Ectodermal cell (in vitro differentiated cells): ENCODE measurements at regions not wholly inside any gene's neighbourhood (a gene's known extent, or its start where the extent isn't known, plus 50 kb on each side); places are given as distances from the start of the nearest gene placed in this dataset.

ENCODE experiments used
- H3K27ac ChIP-seq: 2 replicates; pipeline ENCODE4 v1.7.0; 2013; ENCODE audit warnings: mild to moderate bottlenecking, low read depth, low read length; ENCODE audit not compliant: insufficient read depth, poor library complexity, severe bottlenecking
- H3K27me3 ChIP-seq: 2 replicates; pipeline ENCODE4 v1.7.0; 2013; ENCODE audit warnings: mild to moderate bottlenecking, low read length; ENCODE audit not compliant: insufficient read depth, control insufficient read depth, poor library complexity, severe bottlenecking
- H3K36me3 ChIP-seq: one replicate; pipeline ENCODE4 v1.7.0; 2013; ENCODE audit warnings: low read length; ENCODE audit not compliant: control insufficient read depth, insufficient read depth
- H3K4me1 ChIP-seq: one replicate; pipeline ENCODE4 v1.7.0; 2013; ENCODE audit warnings: low read length; ENCODE audit not compliant: control insufficient read depth, insufficient read depth
- H3K4me3 ChIP-seq: 2 replicates; pipeline ENCODE4 v1.7.0; 2013; ENCODE audit warnings: low read depth, low read length, control low read depth; ENCODE audit not compliant: insufficient read depth
- H3K9me3 ChIP-seq: 2 replicates; pipeline ENCODE4 v1.7.0; 2013; ENCODE audit warnings: mild to moderate bottlenecking, low read length, moderate library complexity; ENCODE audit not compliant: control insufficient read depth
- WGBS, 2 experiments: methylation state at CpG; one replicate each; pipeline ENCODE4 v1.1.7; 2013; ENCODE audit warnings: missing lambda C conversion rate in 2 of 2; 5-methylcytosine and 5-hydroxymethylcytosine counted together

- 88 to 89% methylated on average over 6 of the region's 6 CpGs for WGBS, 2 experiments
- Histone ChIP-seq H3K27me3 (no peaks in the 10 kb centered on the region), H3K4me3 (no peak overlapping the region), H3K36me3 (no peaks in the 10 kb centered on the region), H3K9me3 (no peaks in the 10 kb centered on the region), H3K4me1 (no peaks in the 10 kb centered on the region), H3K27ac (no peak overlapping the region)
These were observed 235.7 kb downstream of the CHD9NB start for GRCh38 chr16:52816993-52817392.

GRCh38 chr16:52812678-52813556, 239.8 kb downstream of the CHD9NB start:
- no peaks in the 10 kb centered on the region for H3K27me3 ChIP-seq
- no peaks in the 10 kb centered on the region for H3K36me3 ChIP-seq
- WGBS, 2 experiments = 89 to 92% methylated on average over 5 of the region's 5 CpGs
- no peaks in the 10 kb centered on the region for H3K4me1 ChIP-seq
- no peak overlapping the region for H3K27ac ChIP-seq
- no peak overlapping the region for H3K4me3 ChIP-seq
- no peaks in the 10 kb centered on the region for H3K9me3 ChIP-seq

GRCh38 chr16:52805559-52806168, 247.0 kb downstream of the CHD9NB start:
- Histone ChIP-seq H3K4me1 (no peaks in the 10 kb centered on the region), H3K27ac (no peak overlapping the region), H3K27me3 (no peaks in the 10 kb centered on the region), H3K4me3 (no peak overlapping the region), H3K9me3 (no peaks in the 10 kb centered on the region), H3K36me3 (no peaks in the 10 kb centered on the region)
- WGBS, 2 experiments = 93 to 98% methylated on average over 3 of the region's 3 CpGs

GRCh38 chr16:52800432-52800831, 252.3 kb downstream of the CHD9NB start:
- H3K9me3 ChIP-seq = no peaks in the 10 kb centered on the region
- H3K36me3 ChIP-seq = no peaks in the 10 kb centered on the region
- WGBS, 2 experiments = 92 to 93% methylated on average over 4 of the region's 4 CpGs

GRCh38 chr16:52799149-52799548, 252.2 kb upstream of the TOX3 start:
- no peaks in the 10 kb centered on the region for H3K27me3 ChIP-seq
- no peaks in the 10 kb centered on the region for H3K36me3 ChIP-seq
- H3K9me3 ChIP-seq = no peaks in the 10 kb centered on the region
- no peak overlapping the region for H3K27ac ChIP-seq
- H3K4me3 ChIP-seq = no peak overlapping the region
- 90 to 93% methylated on average over 2 of the region's 2 CpGs for WGBS, 2 experiments
- H3K4me1 ChIP-seq = no peaks in the 10 kb centered on the region

More at GRCh38 chr16:52800432-52800831, 252.3 kb downstream of the CHD9NB start:
- H3K27me3 ChIP-seq = no peaks in the 10 kb centered on the region
- no peak overlapping the region for H3K27ac ChIP-seq
- H3K4me3 ChIP-seq = no peak overlapping the region
- H3K4me1 ChIP-seq = no peaks in the 10 kb centered on the region

- H3K36me3 ChIP-seq = no peaks in the 10 kb centered on the region
- H3K4me1 ChIP-seq = peaks cover 8% of the 10 kb centered on the region
- H3K27me3 ChIP-seq = no peaks in the 10 kb centered on the region
- 61 to 76% methylated on average over 1 to 3 of the region's 3 CpGs for WGBS, 2 experiments
- no peak overlapping the region for H3K4me3 ChIP-seq
- no peak overlapping the region for H3K27ac ChIP-seq
- no peaks in the 10 kb centered on the region for H3K9me3 ChIP-seq
These were observed 240.8 kb upstream of the TOX3 start for GRCh38 chr16:52787709-52788108.

- WGBS, 2 experiments = 89 to 95% methylated on average over 3 of the region's 3 CpGs
These were observed 239.1 kb upstream of the TOX3 start for GRCh38 chr16:52786091-52786490.

GRCh38 chr16:52785653-52786052, 238.7 kb upstream of the TOX3 start:
- Histone ChIP-seq H3K9me3 (no peaks in the 10 kb centered on the region), H3K27ac (no peak overlapping the region), H3K4me1 (peaks cover 8% of the 10 kb centered on the region), H3K27me3 (no peaks in the 10 kb centered on the region), H3K36me3 (no peaks in the 10 kb centered on the region), H3K4me3 (no peak overlapping the region)
- 96 to 99% methylated on average over 4 of the region's 4 CpGs for WGBS, 2 experiments

More at GRCh38 chr16:52786091-52786490, 239.1 kb upstream of the TOX3 start:
- H3K27me3 ChIP-seq = no peaks in the 10 kb centered on the region
- H3K36me3 ChIP-seq = no peaks in the 10 kb centered on the region
- no peak overlapping the region for H3K4me3 ChIP-seq
- no peaks in the 10 kb centered on the region for H3K9me3 ChIP-seq
- peaks cover 8% of the 10 kb centered on the region for H3K4me1 ChIP-seq
- H3K27ac ChIP-seq = no peak overlapping the region

- H3K4me1 ChIP-seq = peaks cover 8% of the 10 kb centered on the region
- no peaks in the 10 kb centered on the region for H3K27me3 ChIP-seq
- H3K9me3 ChIP-seq = no peaks in the 10 kb centered on the region
- no peak overlapping the region for H3K27ac ChIP-seq
- H3K36me3 ChIP-seq = no peaks in the 10 kb centered on the region
- H3K4me3 ChIP-seq = no peak overlapping the region
These were observed 236.7 kb upstream of the TOX3 start for GRCh38 chr16:52783616-52784015.

- no peaks in the 10 kb centered on the region for H3K27me3 ChIP-seq
- no peaks in the 10 kb centered on the region for H3K36me3 ChIP-seq
- 83 to 84% methylated on average over 11 of the region's 11 CpGs for WGBS, 2 experiments
- no peaks in the 10 kb centered on the region for H3K4me1 ChIP-seq
- no peak overlapping the region for H3K4me3 ChIP-seq
- no peak overlapping the region for H3K27ac ChIP-seq
- no peaks in the 10 kb centered on the region for H3K9me3 ChIP-seq
These were observed 234.2 kb upstream of the TOX3 start for GRCh38 chr16:52781005-52781630.
